ENCODE measurements at regions not wholly inside any gene's neighbourhood (a gene's known extent, or its start where the extent isn't known, plus 50 kb on each side); places are given as distances from the start of the nearest gene placed in this dataset.

DNA sequence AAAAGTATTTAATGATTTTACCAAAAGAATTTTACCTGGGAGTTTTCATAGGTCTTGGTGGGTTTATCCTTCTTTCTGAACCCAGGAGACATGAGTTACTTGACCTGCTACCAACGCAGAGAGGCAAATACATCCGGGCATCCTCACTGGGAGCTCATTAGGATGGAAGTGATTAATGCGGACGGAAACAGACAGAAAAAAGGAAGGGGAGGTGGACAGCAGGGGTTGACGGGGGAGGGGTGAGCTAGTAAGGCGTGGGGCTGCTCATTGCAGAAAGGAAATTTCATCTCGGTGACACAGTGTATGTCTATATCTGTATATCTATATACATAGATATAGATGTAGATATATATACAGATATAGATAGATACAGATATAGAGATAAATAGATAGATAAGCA is 408.2 kb upstream of the ADARB2 start:
- ATAC-seq (ENCODE audit: low read depth), result no peak
- Histone ChIP-seq H3K4me3 (ENCODE audit: severe bottlenecking) (no peak overlapping the region), H3K9me3 (ENCODE audit: severe bottlenecking) (no peaks in the 10 kb centered on the region), H3K36me3 (ENCODE audit: low read depth) (no peaks in the 10 kb centered on the region), H3K27me3 (ENCODE audit: insufficient read depth, poor library complexity, severe bottlenecking) (no peaks in the 10 kb centered on the region), H3K27ac (ENCODE audit: poor library complexity, severe bottlenecking) (no peak overlapping the region), H3K4me1 (ENCODE audit: insufficient read depth, poor library complexity, severe bottlenecking) (no peaks in the 10 kb centered on the region)
- no peak for DNase-seq (ENCODE audit: low spot score)
- TF ChIP-seq, protein P1, sequence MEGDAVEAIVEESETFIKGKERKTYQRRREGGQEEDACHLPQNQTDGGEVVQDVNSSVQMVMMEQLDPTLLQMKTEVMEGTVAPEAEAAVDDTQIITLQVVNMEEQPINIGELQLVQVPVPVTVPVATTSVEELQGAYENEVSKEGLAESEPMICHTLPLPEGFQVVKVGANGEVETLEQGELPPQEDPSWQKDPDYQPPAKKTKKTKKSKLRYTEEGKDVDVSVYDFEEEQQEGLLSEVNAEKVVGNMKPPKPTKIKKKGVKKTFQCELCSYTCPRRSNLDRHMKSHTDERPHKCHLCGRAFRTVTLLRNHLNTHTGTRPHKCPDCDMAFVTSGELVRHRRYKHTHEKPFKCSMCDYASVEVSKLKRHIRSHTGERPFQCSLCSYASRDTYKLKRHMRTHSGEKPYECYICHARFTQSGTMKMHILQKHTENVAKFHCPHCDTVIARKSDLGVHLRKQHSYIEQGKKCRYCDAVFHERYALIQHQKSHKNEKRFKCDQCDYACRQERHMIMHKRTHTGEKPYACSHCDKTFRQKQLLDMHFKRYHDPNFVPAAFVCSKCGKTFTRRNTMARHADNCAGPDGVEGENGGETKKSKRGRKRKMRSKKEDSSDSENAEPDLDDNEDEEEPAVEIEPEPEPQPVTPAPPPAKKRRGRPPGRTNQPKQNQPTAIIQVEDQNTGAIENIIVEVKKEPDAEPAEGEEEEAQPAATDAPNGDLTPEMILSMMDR (IDR thresholded peaks at IDR 0.05; ENCODE audit: poor library complexity, severe bottlenecking), result no peak

DNA sequence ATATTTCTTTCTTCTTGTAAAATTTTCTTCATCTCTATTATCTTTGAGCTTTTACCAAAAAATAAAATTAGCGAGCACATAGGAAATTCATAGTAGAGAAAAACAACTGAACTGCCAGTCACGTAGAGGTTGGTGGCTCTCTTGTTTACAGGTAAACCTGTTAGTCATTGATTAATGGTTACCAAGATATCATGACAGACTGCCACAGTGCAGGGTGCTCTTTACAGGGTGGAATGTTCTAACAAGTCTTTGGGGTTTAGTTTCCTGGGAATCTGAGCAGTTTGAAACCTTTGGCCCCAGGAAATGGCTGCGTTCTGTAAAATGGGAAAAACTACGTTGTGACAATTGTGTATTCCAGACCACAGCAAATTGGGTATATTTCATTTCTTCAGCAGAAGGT is 407.3 kb upstream of the ADARB2 start:
- H3K9me3 ChIP-seq (ENCODE audit: severe bottlenecking), result no peaks in the 10 kb centered on the region
- DNase-seq (ENCODE audit: low spot score) (no peak), ATAC-seq (ENCODE audit: low read depth) (no peak)
- H3K27ac ChIP-seq (ENCODE audit: poor library complexity, severe bottlenecking), result no peak overlapping the region
- no peak overlapping the region for H3K4me3 ChIP-seq (ENCODE audit: severe bottlenecking)
- no peaks in the 10 kb centered on the region for H3K36me3 ChIP-seq (ENCODE audit: low read depth)
- no peaks in the 10 kb centered on the region for H3K4me1 ChIP-seq (ENCODE audit: insufficient read depth, poor library complexity, severe bottlenecking)
- no peaks in the 10 kb centered on the region for H3K27me3 ChIP-seq (ENCODE audit: insufficient read depth, poor library complexity, severe bottlenecking)
- TF ChIP-seq, protein P1 (IDR thresholded peaks at IDR 0.05; ENCODE audit: poor library complexity, severe bottlenecking), result no peak

DNA sequence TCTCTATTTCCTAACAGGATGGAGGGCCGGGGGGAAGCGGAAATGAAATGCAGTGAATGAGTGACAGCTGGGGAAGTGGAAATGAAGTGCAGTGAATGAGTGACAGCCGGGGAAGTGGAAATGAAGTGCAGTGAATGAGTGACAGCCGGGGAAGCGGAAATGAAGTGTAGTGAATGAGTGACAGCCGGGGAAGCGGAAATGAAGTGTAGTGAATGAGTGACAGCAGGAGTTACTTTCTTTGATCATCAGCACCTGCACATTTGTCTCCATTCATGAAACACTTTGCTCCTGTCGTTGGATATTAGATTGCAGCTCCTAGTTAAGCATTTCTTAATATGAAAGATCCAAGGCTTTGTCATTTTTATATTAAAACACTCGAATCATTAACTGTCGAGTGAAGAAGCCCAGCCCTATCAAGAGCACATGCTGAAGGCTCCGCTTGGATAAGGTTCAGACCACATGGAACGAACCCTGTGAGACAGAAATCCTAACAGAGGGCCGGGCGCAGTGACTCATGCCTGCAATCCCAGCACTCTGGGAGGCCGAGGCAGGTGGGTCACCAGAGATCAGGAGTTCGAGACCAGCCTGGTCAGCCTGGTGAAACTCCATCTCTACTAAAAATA is 406.0 kb upstream of the ADARB2 start:
- no peak overlapping the region for H3K27ac ChIP-seq (ENCODE audit: poor library complexity, severe bottlenecking)
- no peak for ATAC-seq (ENCODE audit: low read depth)
- no peaks in the 10 kb centered on the region for H3K27me3 ChIP-seq (ENCODE audit: insufficient read depth, poor library complexity, severe bottlenecking)
- no peak overlapping the region for H3K4me3 ChIP-seq (ENCODE audit: severe bottlenecking)
- no peaks in the 10 kb centered on the region for H3K9me3 ChIP-seq (ENCODE audit: severe bottlenecking)
- H3K36me3 ChIP-seq (ENCODE audit: low read depth), result no peaks in the 10 kb centered on the region
- TF ChIP-seq, protein P1 (IDR thresholded peaks at IDR 0.05; ENCODE audit: poor library complexity, severe bottlenecking), result no peak
- no peaks in the 10 kb centered on the region for H3K4me1 ChIP-seq (ENCODE audit: insufficient read depth, poor library complexity, severe bottlenecking)
- DNase-seq (ENCODE audit: low spot score), result no peak

DNA sequence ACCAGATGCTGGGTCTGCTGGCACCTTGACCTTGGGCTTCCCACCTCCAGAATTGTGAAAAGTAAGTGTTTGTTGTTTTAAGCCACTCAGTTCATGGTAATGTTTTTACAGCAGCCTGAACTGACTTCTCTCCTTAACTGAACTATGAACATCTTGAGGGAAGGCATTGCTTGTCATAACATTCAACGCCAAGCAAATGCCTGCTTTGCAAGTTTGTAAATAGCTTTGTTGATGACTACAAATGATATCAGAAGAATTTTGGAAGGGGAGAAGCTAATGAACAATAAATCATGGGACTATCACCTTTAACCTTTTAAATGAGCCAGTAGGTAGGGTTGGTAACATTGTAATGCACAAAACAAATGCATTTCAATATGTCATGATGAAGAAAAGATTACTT is 402.4 kb upstream of the ADARB2 start:
- Histone ChIP-seq H3K27ac (ENCODE audit: poor library complexity, severe bottlenecking) (no peak overlapping the region), H3K27me3 (ENCODE audit: insufficient read depth, poor library complexity, severe bottlenecking) (no peaks in the 10 kb centered on the region), H3K36me3 (ENCODE audit: low read depth) (no peaks in the 10 kb centered on the region), H3K4me1 (ENCODE audit: insufficient read depth, poor library complexity, severe bottlenecking) (no peaks in the 10 kb centered on the region), H3K4me3 (ENCODE audit: severe bottlenecking) (no peak overlapping the region), H3K9me3 (ENCODE audit: severe bottlenecking) (no peaks in the 10 kb centered on the region)
- ATAC-seq (ENCODE audit: low read depth) (no peak), DNase-seq (ENCODE audit: low spot score) (no peak)
- TF ChIP-seq, protein P1 (IDR thresholded peaks at IDR 0.05; ENCODE audit: poor library complexity, severe bottlenecking), result no peak

DNA sequence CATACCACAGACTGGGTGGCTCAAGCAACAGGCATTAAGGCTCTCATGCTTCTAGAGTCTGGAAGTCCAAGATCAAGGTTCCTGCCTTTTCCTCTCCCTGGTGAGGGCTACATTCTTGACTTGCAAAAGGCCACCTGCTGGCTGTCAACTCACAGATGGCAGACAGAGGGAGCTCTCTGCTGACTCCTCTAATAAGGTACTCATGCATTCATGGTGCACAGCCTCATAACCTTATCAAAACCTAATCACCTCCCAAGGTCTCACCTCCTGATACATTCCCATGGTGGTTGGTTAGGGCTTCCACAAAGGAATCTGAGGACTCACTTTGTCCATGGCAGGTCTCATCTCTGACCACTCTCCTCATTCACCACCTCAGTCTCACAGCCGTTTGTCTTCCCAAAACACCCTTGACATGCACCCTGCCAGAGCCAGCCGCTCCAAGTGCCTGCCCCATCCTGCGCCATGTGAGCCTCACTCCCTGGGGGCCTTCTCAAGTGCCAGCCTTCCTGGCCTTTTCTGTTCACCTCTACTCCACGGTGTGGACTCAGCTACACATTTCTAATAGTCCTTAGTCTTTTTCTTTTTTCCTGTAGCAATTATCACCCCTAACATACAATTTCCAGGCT is 400.3 kb upstream of the ADARB2 start:
- Histone ChIP-seq H3K27me3 (ENCODE audit: insufficient read depth, poor library complexity, severe bottlenecking) (no peaks in the 10 kb centered on the region), H3K4me3 (ENCODE audit: severe bottlenecking) (no peak overlapping the region)
- ATAC-seq (ENCODE audit: low read depth), result peak; percentile 64; the same call in 2 of the 3 replicates

More for the DNA sequence above, 400.3 kb upstream of the ADARB2 start:
- no peak overlapping the region for H3K27ac ChIP-seq (ENCODE audit: poor library complexity, severe bottlenecking)
- DNase-seq (ENCODE audit: low spot score), result no peak
- no peaks in the 10 kb centered on the region for H3K9me3 ChIP-seq (ENCODE audit: severe bottlenecking)
- no peaks in the 10 kb centered on the region for H3K36me3 ChIP-seq (ENCODE audit: low read depth)
- no peaks in the 10 kb centered on the region for H3K4me1 ChIP-seq (ENCODE audit: insufficient read depth, poor library complexity, severe bottlenecking)
- TF ChIP-seq, protein P1 (IDR thresholded peaks at IDR 0.05; ENCODE audit: poor library complexity, severe bottlenecking), result peak; percentile 61

All from RWPE2 (cell line).